DOHH2 (cell line): ENCODE measurements at regions not wholly inside any gene's neighbourhood (a gene's known extent, or its start where the extent isn't known, plus 50 kb on each side); places are given as distances from the start of the nearest gene placed in this dataset.

Source experiments
- EZH2phosphoT487 ChIP-seq: fragments of 200-600 bp; sonication (generic); IDR thresholded peaks from 2 replicates; pipeline ENCODE4 v1.6.1; 2017; ENCODE audit warnings: borderline replicate concordance, mild to moderate bottlenecking, antibody characterized with exemption, low read length, moderate library complexity, mixed read lengths
- TF ChIP-seq, protein P1 (sequence below): fragments of 200-600 bp; sonication (generic); IDR thresholded peaks from one replicate; pipeline ENCODE4 v1.5.1; 2014; ENCODE audit warnings: antibody characterized with exemption, mild to moderate bottlenecking, low read depth, low read length; ENCODE audit not compliant: poor library complexity, severe bottlenecking

DNA sequence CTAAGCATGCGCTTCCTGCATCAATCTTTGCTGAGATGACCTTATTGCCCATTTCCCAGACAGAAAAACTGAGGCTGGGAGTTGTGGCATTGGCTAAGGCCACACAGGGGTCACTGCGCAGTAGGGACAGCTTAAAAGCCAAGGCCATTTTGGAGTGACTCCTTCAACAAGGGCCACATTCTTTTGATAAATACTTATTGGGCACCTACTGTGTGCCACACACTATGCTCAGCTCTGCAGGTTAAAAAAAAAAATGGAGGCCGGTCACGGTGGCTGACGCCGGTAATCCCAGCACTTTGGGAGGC is 108.6 kb downstream of the CEBPB start:
- TF ChIP-seq, protein P1, sequence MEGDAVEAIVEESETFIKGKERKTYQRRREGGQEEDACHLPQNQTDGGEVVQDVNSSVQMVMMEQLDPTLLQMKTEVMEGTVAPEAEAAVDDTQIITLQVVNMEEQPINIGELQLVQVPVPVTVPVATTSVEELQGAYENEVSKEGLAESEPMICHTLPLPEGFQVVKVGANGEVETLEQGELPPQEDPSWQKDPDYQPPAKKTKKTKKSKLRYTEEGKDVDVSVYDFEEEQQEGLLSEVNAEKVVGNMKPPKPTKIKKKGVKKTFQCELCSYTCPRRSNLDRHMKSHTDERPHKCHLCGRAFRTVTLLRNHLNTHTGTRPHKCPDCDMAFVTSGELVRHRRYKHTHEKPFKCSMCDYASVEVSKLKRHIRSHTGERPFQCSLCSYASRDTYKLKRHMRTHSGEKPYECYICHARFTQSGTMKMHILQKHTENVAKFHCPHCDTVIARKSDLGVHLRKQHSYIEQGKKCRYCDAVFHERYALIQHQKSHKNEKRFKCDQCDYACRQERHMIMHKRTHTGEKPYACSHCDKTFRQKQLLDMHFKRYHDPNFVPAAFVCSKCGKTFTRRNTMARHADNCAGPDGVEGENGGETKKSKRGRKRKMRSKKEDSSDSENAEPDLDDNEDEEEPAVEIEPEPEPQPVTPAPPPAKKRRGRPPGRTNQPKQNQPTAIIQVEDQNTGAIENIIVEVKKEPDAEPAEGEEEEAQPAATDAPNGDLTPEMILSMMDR: no peak
- no peak for TF ChIP-seq EZH2phosphoT487
